HEK293T (cell line): ENCODE measurements at regions not wholly inside any gene's neighbourhood (a gene's known extent, or its start where the extent isn't known, plus 50 kb on each side); places are given as distances from the start of the nearest gene placed in this dataset.
A peak's percentile ranks its signal among the peaks of the same experiment; 100 is the strongest.

Experiments
- CTCF ChIA-PET: fragments of 350-600 bp; formaldehyde crosslinking; extraction: SDS; loops from one replicate; lab custom pipeline; 2021; ENCODE audit warnings: antibody characterized with exemption, inconsistent platforms; lab: Yijun Ruan, JAX
- POLR2A ChIA-PET: fragments of 350-600 bp; formaldehyde crosslinking; extraction: SDS; loops from one replicate; lab custom pipeline; 2020; ENCODE audit warnings: antibody characterized with exemption, inconsistent platforms; lab: Yijun Ruan, JAX
- DNase-seq: peaks from one replicate; pipeline ENCODE4 v3.0.0; 2012; ENCODE audit warnings: mixed read lengths; ENCODE audit errors: extremely low spot score
- ARNT ChIP-seq: fragments of 450-650 bp; IDR thresholded peaks from 2 replicates; pipeline ENCODE4 v1.6.1; 2017; ENCODE audit warnings: mild to moderate bottlenecking
- BHLHE40 ChIP-seq: fragments of 450-650 bp; IDR thresholded peaks from 2 replicates; pipeline ENCODE4 v1.6.1; 2016; ENCODE audit warnings: mild to moderate bottlenecking, moderate library complexity, borderline replicate concordance
- CTBP1 ChIP-seq: fragments of 450-650 bp; IDR thresholded peaks from 2 replicates; pipeline ENCODE4 v1.6.1; 2016; ENCODE audit warnings: borderline replicate concordance
- ELF4 ChIP-seq: fragments of 450-650 bp; IDR thresholded peaks from 2 replicates; pipeline ENCODE4 v1.6.1; 2017; ENCODE audit warnings: antibody characterized with exemption
- FOXA1 ChIP-seq: fragments of 450-650 bp; IDR thresholded peaks from 2 replicates; pipeline ENCODE4 v1.6.1; 2016; ENCODE audit warnings: mild to moderate bottlenecking
- FOXK2 ChIP-seq: fragments of 450-650 bp; IDR thresholded peaks from 2 replicates; pipeline ENCODE4 v1.6.1; 2016; ENCODE audit warnings: mild to moderate bottlenecking
- FOXM1 ChIP-seq: fragments of 450-650 bp; IDR thresholded peaks from 2 replicates; pipeline ENCODE4 v1.6.1; 2017; ENCODE audit warnings: mild to moderate bottlenecking, borderline replicate concordance
- HDGF ChIP-seq: fragments of 450-650 bp; IDR thresholded peaks from 2 replicates; pipeline ENCODE4 v1.6.1; 2017; ENCODE audit warnings: antibody characterized with exemption, borderline replicate concordance
- L3MBTL2 ChIP-seq: fragments of 450-650 bp; conservative IDR thresholded peaks from 2 replicates; pipeline ENCODE4 v1.6.1; 2016; ENCODE audit warnings: mild to moderate bottlenecking
- LEF1 ChIP-seq: fragments of 450-650 bp; IDR thresholded peaks from 2 replicates; pipeline ENCODE4 v1.6.1; 2017; ENCODE audit warnings: mild to moderate bottlenecking, borderline replicate concordance
- NFRKB ChIP-seq: fragments of 450-650 bp; IDR thresholded peaks from 2 replicates; pipeline ENCODE4 v1.6.1; 2016; ENCODE audit warnings: mild to moderate bottlenecking, moderate library complexity
- PKNOX1 ChIP-seq: fragments of 450-650 bp; IDR thresholded peaks from 2 replicates; pipeline ENCODE4 v1.6.1; 2016
- SP1 ChIP-seq: fragments of 450-650 bp; IDR thresholded peaks from 2 replicates; pipeline ENCODE4 v1.6.1; 2017
- SUZ12 ChIP-seq: fragments of 450-650 bp; IDR thresholded peaks from 2 replicates; pipeline ENCODE4 v1.6.1; 2016; ENCODE audit warnings: mild to moderate bottlenecking
- TARDBP ChIP-seq: fragments of 450-650 bp; IDR thresholded peaks from 2 replicates; pipeline ENCODE4 v1.6.1; 2016
- ZNF384 ChIP-seq: fragments of 450-650 bp; IDR thresholded peaks from 2 replicates; pipeline ENCODE4 v1.6.1; 2016

GRCh38 chr5:112643339-112643971, 94.2 kb upstream of the APC start:
- ChIA-PET CTCF (no interaction called here), POLR2A (no interaction called here)
- TF ChIP-seq ELF4: no peak
- no peak for TF ChIP-seq FOXM1
- TF ChIP-seq FOXK2: no peak
- no peak for TF ChIP-seq HDGF
- TF ChIP-seq ARNT: no peak
- no peak for TF ChIP-seq ZNF384
- no peak for TF ChIP-seq SP1
- TF ChIP-seq LEF1: no peak
- TF ChIP-seq SUZ12: no peak
- TF ChIP-seq NFRKB: no peak
- TF ChIP-seq L3MBTL2: no peak
- TF ChIP-seq PKNOX1: no peak
- TF ChIP-seq CTBP1: no peak
- TF ChIP-seq TARDBP: no peak
- TF ChIP-seq BHLHE40: no peak
- no peak for TF ChIP-seq FOXA1
- DNase-seq: no peak

GRCh38 chr5:112646139-112646936, 91.3 kb upstream of the APC start:
- no peak for DNase-seq
- ChIA-PET POLR2A (no interaction called here), CTCF (interaction anchor here (0.6 kb wide), 1 partner anchor 481 kb away, joined by 3 read pairs; no protein-coding TSS in a partner anchor)
- no peak for TF ChIP-seq ARNT
- peak; percentile 60 for TF ChIP-seq ZNF384

- ChIA-PET CTCF (no interaction called here), POLR2A (no interaction called here)
- no peak for DNase-seq
- no peak for TF ChIP-seq SUZ12
These were observed 90.3 kb upstream of the APC start for GRCh38 chr5:112647428-112647827.

GRCh38 chr5:112648264-112648663, 89.4 kb upstream of the APC start:
- TF ChIP-seq NFRKB: no peak
- TF ChIP-seq BHLHE40: no peak
- no peak for TF ChIP-seq ELF4
- TF ChIP-seq FOXK2: no peak
- no peak for TF ChIP-seq LEF1
- TF ChIP-seq FOXM1: no peak
- no peak for TF ChIP-seq CTBP1
- no peak for TF ChIP-seq SP1
- TF ChIP-seq TARDBP: no peak
- TF ChIP-seq ARNT: no peak
- TF ChIP-seq SUZ12: no peak
- TF ChIP-seq L3MBTL2: no peak
- TF ChIP-seq ZNF384: no peak
- TF ChIP-seq FOXA1: no peak
- no peak for TF ChIP-seq HDGF
- TF ChIP-seq PKNOX1: no peak
- ChIA-PET CTCF (no interaction called here), POLR2A (no interaction called here)
- no peak for DNase-seq

GRCh38 chr5:112649882-112650281, 87.8 kb upstream of the APC start:
- POLR2A ChIA-PET: no interaction called here
- CTCF ChIA-PET: no interaction called here
- TF ChIP-seq HDGF: no peak
- TF ChIP-seq SUZ12: no peak
- TF ChIP-seq LEF1: no peak
- no peak for TF ChIP-seq CTBP1
- TF ChIP-seq FOXA1: no peak
- DNase-seq: no peak

GRCh38 chr5:112653638-112654205, 84.0 kb upstream of the APC start:
- POLR2A ChIA-PET: no interaction called here
- TF ChIP-seq SP1 (no peak), SUZ12 (no peak), L3MBTL2 (no peak), TARDBP (no peak)
- CTCF ChIA-PET: no interaction called here
- no peak for DNase-seq

- CTCF ChIA-PET: no interaction called here
- no peak for DNase-seq
- POLR2A ChIA-PET: no interaction called here
- TF ChIP-seq FOXM1 (no peak), FOXA1 (no peak), ARNT (no peak), NFRKB (no peak), SUZ12 (no peak), ELF4 (no peak), BHLHE40 (no peak), PKNOX1 (no peak), SP1 (no peak)
These were observed 82.2 kb upstream of the APC start for GRCh38 chr5:112655513-112655912.
